GM18858 (cell line): ENCODE measurements at regions not wholly inside any gene's neighbourhood (a gene's known extent, or its start where the extent isn't known, plus 50 kb on each side); places are given as distances from the start of the nearest gene placed in this dataset.
"Not testable (repeated sequence)": the region's sequence is repeated elsewhere in the genome, so short reads cannot be mapped to it uniquely, and the experiment has no call there.

Experiments
- ATAC-seq: cut with Tn5 transposase; IDR thresholded peaks from one replicate; pipeline ENCODE4 v1.9.1; 2021; ENCODE audit not compliant: unreplicated experiment

- ATAC-seq = no peak
Measured at GRCh38 chr6:137610702-137611101, 116.5 kb upstream of the OLIG3 start.

DNA sequence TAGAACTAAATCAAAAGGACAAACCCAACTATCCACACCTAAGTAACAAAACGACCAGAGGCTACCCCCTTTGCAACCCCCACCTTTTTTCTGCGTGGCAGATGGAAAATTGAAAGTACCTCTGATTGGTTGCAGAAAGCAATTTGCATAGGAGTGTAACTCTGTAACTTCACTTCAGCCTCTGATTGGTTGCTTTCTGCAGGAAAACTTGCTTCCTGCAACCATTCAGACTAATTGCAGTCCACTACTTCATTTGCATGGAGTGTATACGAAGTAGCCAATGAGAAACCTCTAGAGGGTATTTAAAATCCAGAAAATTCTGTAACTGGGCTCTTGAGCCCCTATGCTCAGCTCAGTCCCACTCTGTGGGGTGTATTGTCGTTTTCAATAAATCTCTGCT, 129.1 kb upstream of the OLIG3 start:
- no peak for ATAC-seq

GRCh38 chr6:137625100-137625661, 131.0 kb upstream of the OLIG3 start:
- no peak for ATAC-seq

DNA sequence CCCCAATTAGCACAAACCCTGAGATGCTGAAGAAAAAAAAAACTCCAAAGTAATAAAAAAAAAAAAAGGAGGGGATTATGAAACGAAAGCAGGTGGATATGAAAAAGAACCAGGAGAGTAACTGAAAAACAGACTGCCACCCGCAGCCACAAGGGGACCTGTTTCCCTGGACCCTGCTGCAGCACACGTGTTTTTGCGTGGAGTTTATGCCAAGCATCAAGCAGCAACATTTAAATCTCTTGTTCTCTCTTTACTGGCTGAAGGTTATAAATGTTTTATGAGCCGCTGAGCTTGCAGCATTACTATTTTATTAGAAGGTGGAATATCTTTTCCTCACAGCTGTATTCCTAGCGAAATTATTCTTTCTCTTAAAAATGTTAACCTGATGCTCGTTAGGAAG, 131.6 kb upstream of the OLIG3 start:
- no peak for ATAC-seq

GRCh38 chr6:137630666-137631065, 136.5 kb upstream of the OLIG3 start:
- ATAC-seq = no peak

- ATAC-seq = peak; percentile 57
Measured at GRCh38 chr6:137631323-137631722, 137.1 kb upstream of the OLIG3 start.

DNA sequence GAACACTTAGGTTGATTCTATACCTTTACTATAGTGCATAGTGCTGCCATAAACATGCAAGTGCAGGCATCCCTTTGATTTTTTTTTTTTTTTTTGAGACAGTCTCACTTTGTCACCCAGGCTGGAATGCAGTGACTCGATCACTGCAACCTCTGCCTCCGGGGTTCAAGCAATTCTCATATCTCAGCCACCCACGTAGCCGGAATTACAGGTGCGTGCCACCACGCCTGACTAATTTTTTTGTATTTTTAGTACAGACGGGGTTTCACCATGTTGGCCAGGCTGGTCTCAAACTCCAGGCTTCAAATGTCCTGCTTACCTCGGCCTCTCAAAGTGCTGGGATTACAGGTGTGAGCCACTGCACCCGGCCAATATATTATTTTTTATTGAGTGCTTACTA, 140.0 kb upstream of the OLIG3 start:
- not testable (repeated sequence) for ATAC-seq

GRCh38 chr6:137637121-137637520, 142.9 kb upstream of the OLIG3 start:
- no peak for ATAC-seq

DNA sequence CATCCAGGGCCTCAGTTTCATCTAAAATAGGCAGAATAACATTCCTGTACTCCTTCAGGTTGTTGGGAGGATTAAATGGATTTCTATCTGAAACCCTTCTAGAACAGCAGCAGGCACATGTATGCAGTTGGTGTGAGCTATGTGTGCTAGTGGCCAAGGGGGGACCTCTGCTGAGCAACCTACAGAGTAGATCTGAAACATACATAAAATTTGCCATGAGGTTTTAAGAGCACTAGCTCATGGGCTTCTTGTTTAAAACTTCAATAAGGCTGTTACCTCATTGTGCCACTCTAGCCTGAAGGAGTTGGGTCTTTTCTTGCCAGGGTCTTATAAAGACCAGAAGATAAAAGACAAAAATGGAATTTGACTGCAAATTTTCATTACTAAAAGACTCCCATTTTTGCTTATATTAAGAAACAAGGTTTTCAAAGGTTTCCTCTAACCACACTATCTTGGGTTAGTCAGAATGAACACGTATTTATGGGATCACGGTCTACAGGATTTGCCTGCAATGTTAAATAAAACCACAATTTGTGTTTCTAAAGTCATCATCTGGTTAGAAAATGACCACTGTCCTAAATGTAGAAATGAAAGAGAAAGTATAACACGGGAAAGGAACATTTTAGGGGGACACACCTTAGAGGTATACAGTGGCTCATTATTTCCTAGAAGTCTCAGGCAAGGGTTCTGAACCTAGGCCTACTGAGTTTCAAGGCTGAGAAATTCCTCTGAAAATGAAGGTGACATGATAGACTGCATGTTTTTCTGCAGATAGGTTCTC, 144.9 kb upstream of the OLIG3 start:
- peak; percentile 42 for ATAC-seq

DNA sequence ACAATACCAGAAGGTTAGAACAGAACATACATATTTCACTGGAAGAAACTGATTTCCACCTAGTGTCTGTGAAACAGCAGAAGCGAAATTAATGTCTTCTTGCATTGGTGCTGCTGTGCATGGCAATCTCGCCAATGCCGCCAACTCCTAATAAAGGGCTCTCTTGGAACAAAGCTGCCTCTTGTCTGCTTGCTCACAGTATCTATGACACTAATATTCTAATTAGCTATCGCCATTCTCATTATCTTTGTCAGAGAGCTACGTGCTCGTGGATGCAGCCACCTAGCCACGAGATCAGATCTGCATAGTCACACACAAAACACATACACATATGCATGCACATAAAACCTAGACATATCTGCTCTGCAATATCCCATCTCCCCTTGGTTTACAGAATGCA, 145.9 kb upstream of the OLIG3 start:
- no peak for ATAC-seq

GRCh38 chr6:137641474-137642077, 147.4 kb upstream of the OLIG3 start:
- ATAC-seq = no peak

- ATAC-seq = not testable (repeated sequence)
Measured at GRCh38 chr6:137643210-137643609, 149.0 kb upstream of the OLIG3 start.

GRCh38 chr6:137643644-137644043, 149.4 kb upstream of the OLIG3 start:
- ATAC-seq = not testable (repeated sequence)

GRCh38 chr6:137645850-137646249, 151.7 kb upstream of the OLIG3 start:
- no peak for ATAC-seq

GRCh38 chr6:137646484-137646883, 152.3 kb upstream of the OLIG3 start:
- no peak for ATAC-seq

- ATAC-seq = peak; percentile 47
Measured at GRCh38 chr6:137647762-137648447, 153.7 kb upstream of the OLIG3 start.

GRCh38 chr6:137650720-137651119, 156.5 kb upstream of the OLIG3 start:
- ATAC-seq = no peak

DNA sequence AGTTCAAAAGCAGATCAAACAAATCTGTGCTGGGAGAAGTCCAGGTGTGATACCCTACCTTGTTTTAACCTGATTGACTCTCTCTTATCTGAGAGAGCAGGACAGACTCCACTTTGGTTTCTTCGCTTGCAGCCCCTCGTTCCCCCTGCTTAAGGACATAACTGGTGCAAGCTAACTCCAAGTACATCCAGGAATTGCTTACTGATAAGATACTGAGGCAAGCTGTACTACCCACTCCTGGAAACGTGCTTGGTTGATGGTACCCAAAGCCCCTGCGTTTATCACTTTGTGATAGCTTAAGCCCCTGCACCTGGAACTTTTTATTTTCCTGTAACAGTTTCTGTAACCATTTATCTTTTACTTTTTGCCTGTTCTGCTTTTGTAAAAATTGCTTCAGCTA, 157.0 kb upstream of the OLIG3 start:
- ATAC-seq = no peak

- no peak for ATAC-seq
Measured at GRCh38 chr6:137651591-137652335, 157.6 kb upstream of the OLIG3 start.

DNA sequence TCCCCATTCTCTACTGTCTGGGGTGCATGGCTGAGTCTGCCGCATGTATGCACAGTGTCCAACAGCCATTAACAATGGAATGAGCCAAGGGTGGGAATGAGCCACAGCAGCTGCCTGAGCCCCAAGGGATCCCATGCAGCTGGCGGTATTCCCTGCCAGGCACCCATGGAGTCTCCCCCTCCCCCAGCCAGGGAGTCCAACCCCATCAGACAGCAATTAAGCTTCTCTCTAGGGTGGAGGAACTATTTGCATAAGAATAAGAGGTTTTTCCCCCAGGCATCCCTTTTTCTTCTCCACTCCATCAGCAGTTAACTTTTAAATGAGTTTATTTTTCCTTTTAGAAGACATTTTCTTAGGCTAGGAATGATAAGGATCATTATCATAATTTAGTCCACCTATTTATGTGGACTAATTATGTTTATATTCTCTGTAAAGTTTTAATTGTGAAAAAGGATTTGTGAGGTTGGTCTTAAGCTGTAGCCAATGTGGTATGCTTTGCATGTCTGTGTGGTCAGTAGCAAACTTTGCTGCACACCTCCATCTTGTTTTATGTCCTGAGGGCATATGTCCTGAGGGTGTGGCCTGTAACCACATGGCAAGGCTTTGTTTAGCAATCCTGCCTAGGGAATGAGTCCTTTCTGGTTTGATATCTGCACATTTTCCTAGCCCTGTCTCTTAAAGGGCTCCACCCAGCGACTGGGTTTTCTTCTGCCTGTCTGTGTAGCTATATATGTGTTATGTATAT, 158.9 kb upstream of the OLIG3 start:
- no peak for ATAC-seq
